Gastroesophageal sphincter (tissue), 4 donors: ENCODE measurements at regions not wholly inside any gene's neighbourhood (a gene's known extent, or its start where the extent isn't known, plus 50 kb on each side); places are given as distances from the start of the nearest gene placed in this dataset.

Experiments used
- ATAC-seq: fragments of 150-250 bp; one replicate; pipeline ENCODE4 v1.9.1; 2016; ENCODE audit warnings: mild to moderate bottlenecking, moderate library complexity
- H3K27ac ChIP-seq, 4 donors: fragments of 200-600 bp; sonication (generic) in 3 of 4; 1 replicate in 3 of 4; 2 replicates in 1 of 4; pipeline ENCODE4 v1.5.1; 2016 to 2019
- H3K27me3 ChIP-seq: fragments of 200-600 bp; sonication (generic); one replicate; pipeline ENCODE4 v1.5.1; 2019
- H3K36me3 ChIP-seq, 2 donors: fragments of 200-600 bp; sonication (generic); one replicate each; pipeline ENCODE4 v1.5.1; 2019; ENCODE audit warnings: control low read depth in 1 of 2
- H3K4me1 ChIP-seq, 3 donors: fragments of 200-600 bp; sonication (generic); 1 replicate in 2 of 3; 2 replicates in 1 of 3; pipeline ENCODE4 v1.5.1; 2016 to 2019; ENCODE audit warnings: control low read depth in 2 of 3
- H3K4me3 ChIP-seq, 2 donors: fragments of 200-600 bp; sonication (generic); one replicate each; pipeline ENCODE4 v1.5.1; 2019; ENCODE audit warnings: mild to moderate bottlenecking in 1 of 2, moderate library complexity in 1 of 2
- H3K9me3 ChIP-seq, 3 donors: fragments of 200-600 bp; sonication (generic); one replicate each; pipeline ENCODE4 v1.5.1; 2017 to 2019; ENCODE audit warnings: control low read depth in 2 of 3
- EP300 ChIP-seq: sonication (generic); formaldehyde crosslinking; IDR thresholded peaks from one replicate; pipeline ENCODE4 v1.6.1; 2017; ENCODE audit warnings: antibody characterized with exemption, mild to moderate bottlenecking
- POLR2A ChIP-seq, 2 donors: fragments of 450-650 bp; IDR thresholded peaks; one replicate each; pipeline ENCODE4 v1.6.1; 2017; ENCODE audit warnings: antibody characterized with exemption in 2 of 2, mild to moderate bottlenecking in 2 of 2, moderate library complexity in 1 of 2
- POLR2AphosphoS5 ChIP-seq: sonication (generic); formaldehyde crosslinking; IDR thresholded peaks from one replicate; pipeline ENCODE4 v1.6.1; 2017; ENCODE audit warnings: antibody characterized with exemption
- WGBS, 2 donors: methylation state at CpG; one replicate each; pipeline ENCODE4 v1.1.5; 2018; ENCODE audit warnings: low coverage in 1 of 2; 5-methylcytosine and 5-hydroxymethylcytosine counted together
- TF ChIP-seq, protein P1 (sequence below), 4 experiments: fragments of 200-600 bp in 2 of 4; fragments of 450-650 bp in 2 of 4; sonication (generic) in 1 of 4; IDR thresholded peaks; one replicate each; pipeline ENCODE4 v1.5.1; 2017 to 2019; ENCODE audit warnings: antibody characterized with exemption in 4 of 4, mild to moderate bottlenecking in 2 of 4, moderate library complexity in 2 of 4

DNA sequence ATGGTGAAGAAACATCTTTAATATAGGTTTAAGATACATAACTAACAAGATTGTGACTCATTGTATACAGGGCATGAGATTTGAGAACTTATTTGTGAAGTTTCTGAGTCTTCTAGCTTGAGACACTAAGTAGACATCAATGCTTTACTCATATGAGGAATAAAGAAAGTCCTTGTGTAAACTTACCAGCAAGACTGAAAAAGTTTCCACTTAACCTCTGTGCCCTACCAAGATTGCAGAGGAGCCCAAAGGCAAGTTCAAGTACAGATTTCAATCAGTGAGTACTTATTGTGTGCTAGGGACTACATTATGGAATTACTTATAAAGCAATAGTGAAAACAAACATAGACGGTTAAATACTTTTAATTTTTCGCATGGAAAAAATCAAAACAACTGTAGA lies 1041.2 kb upstream of the CELF4 start:
- Histone ChIP-seq H3K9me3 (no peaks in the 10 kb centered on the region), H3K4me3 (no peak overlapping the region), H3K4me1 (no peaks in the 10 kb centered on the region), H3K27ac (no peak overlapping the region), H3K27me3 (no peaks in the 10 kb centered on the region), H3K36me3 (no peaks in the 10 kb centered on the region)
- TF ChIP-seq EP300: no peak
- no peak for TF ChIP-seq POLR2AphosphoS5
- TF ChIP-seq POLR2A (IDR thresholded peaks at IDR 0.05): no peak
- TF ChIP-seq, protein P1, sequence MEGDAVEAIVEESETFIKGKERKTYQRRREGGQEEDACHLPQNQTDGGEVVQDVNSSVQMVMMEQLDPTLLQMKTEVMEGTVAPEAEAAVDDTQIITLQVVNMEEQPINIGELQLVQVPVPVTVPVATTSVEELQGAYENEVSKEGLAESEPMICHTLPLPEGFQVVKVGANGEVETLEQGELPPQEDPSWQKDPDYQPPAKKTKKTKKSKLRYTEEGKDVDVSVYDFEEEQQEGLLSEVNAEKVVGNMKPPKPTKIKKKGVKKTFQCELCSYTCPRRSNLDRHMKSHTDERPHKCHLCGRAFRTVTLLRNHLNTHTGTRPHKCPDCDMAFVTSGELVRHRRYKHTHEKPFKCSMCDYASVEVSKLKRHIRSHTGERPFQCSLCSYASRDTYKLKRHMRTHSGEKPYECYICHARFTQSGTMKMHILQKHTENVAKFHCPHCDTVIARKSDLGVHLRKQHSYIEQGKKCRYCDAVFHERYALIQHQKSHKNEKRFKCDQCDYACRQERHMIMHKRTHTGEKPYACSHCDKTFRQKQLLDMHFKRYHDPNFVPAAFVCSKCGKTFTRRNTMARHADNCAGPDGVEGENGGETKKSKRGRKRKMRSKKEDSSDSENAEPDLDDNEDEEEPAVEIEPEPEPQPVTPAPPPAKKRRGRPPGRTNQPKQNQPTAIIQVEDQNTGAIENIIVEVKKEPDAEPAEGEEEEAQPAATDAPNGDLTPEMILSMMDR (IDR thresholded peaks at IDR 0.05): no peak
- no peak for ATAC-seq
- WGBS, 2 donors: 73 to 94% methylated on average over 2 of the region's 2 CpGs

DNA sequence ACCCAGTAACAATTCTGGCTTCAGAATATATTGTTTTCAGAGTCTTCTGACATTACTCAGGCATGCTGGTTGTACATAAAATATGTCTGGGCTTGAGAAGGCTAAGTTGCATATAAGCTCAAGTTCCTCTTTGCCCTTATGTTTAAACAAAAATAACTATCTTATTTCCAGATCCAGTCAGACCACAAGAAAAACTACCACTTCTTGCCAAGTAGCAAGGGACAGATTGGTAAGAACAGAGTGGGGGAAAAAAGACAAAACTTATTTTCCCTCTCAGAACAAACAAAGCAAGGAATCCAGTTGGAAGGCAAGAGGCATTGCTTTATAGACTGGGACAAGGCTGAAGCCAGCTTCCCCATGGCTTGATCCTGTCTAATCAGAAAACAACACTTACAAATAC lies 1036.7 kb upstream of the CELF4 start:
- Histone ChIP-seq H3K36me3 (no peaks in the 10 kb centered on the region), H3K4me3 (no peak overlapping the region), H3K9me3 (no peaks in the 10 kb centered on the region), H3K4me1 (no peaks in the 10 kb centered on the region), H3K27me3 (no peaks in the 10 kb centered on the region), H3K27ac (no peak overlapping the region)
- no peak for ATAC-seq
- TF ChIP-seq POLR2AphosphoS5 (no peak), POLR2A (IDR thresholded peaks at IDR 0.05) (no peak), EP300 (no peak)
- TF ChIP-seq, protein P1 (IDR thresholded peaks at IDR 0.05): no peak

DNA sequence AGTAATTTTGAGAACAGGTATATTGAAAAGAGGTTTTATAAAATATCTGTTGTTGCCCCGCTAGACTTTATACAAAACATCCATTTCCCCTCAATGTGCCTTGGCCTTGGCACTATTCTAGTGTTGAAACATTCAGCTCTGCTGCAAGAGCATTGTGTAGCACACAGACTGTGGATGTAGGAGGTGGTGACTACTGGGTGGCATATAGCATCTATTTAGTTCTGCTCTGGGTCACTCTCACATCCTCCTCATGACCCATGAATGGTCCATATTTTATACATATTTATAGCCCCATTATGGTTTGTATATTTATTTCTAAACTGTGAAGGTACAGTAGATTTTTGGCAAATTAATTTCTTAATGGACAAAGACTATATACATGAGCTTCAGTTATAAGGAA lies 1022.0 kb upstream of the CELF4 start:
- TF ChIP-seq, protein P1 (IDR thresholded peaks at IDR 0.05): no peak
- TF ChIP-seq POLR2A (IDR thresholded peaks at IDR 0.05) (no peak), EP300 (no peak), POLR2AphosphoS5 (no peak)
- no peak overlapping the region for H3K4me3 ChIP-seq
- WGBS, 2 donors: 92 to 100% methylated on average over 1 of the region's 1 CpG
- H3K4me1 ChIP-seq: no peaks in the 10 kb centered on the region
- no peak overlapping the region for H3K27ac ChIP-seq
- no peaks in the 10 kb centered on the region for H3K36me3 ChIP-seq
- H3K27me3 ChIP-seq: no peaks in the 10 kb centered on the region
- H3K9me3 ChIP-seq: no peaks in the 10 kb centered on the region
- ATAC-seq: no peak

DNA sequence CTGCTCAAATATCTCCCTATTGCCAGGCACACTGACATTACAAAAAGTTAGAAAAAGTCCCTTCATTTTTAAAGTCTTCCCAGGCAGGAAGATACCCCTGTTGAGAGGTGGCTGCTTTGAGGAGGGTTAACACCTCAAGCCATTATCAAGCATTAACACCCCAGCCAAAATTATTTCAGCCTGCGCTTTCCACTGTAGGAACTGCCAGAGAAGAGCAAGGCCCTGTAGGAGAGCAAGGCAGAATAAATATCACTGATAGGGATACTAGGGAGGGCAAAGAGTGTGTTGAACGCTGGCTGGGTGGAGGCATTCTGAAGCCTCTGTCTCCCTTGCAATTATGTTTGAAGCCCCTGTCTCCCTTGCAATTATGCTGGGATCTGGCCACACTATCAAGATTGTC lies 1020.7 kb upstream of the CELF4 start:
- Histone ChIP-seq H3K4me3 (no peak overlapping the region), H3K4me1 (no peaks in the 10 kb centered on the region), H3K27ac (no peak overlapping the region), H3K27me3 (no peaks in the 10 kb centered on the region), H3K36me3 (no peaks in the 10 kb centered on the region), H3K9me3 (no peaks in the 10 kb centered on the region)
- 63 to 78% methylated on average over 2 of the region's 2 CpGs for WGBS, 2 donors
- no peak for ATAC-seq
- TF ChIP-seq, protein P1 (IDR thresholded peaks at IDR 0.05): no peak
- TF ChIP-seq POLR2AphosphoS5 (no peak), POLR2A (IDR thresholded peaks at IDR 0.05) (no peak), EP300 (no peak)

DNA sequence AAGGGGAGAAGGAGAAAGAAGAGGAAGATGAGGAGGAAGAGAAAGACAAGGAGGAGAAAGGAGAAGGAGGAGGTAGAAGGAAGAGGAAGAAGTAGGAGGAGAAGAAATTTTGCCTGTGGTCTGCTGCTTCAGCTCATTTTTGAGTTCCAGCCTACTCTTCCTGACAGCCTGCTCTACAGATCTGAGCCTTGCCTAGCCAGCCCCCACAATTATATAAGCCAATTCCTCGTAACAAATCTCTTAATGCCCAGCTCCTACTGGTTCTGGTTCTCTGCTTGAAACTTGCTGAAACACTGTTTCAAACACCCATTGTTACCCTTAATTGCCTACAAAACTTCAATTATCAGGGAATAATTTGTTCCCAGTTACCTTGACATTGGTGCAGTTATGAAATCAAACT lies 1014.2 kb upstream of the CELF4 start:
- no peaks in the 10 kb centered on the region for H3K9me3 ChIP-seq
- no peaks in the 10 kb centered on the region for H3K27me3 ChIP-seq
- no peak for ATAC-seq
- 67 to 74% methylated on average over 1 of the region's 1 CpG for WGBS, 2 donors
- no peak overlapping the region for H3K27ac ChIP-seq
- H3K4me3 ChIP-seq: no peak overlapping the region
- TF ChIP-seq POLR2A (IDR thresholded peaks at IDR 0.05): no peak
- TF ChIP-seq EP300: no peak
- TF ChIP-seq POLR2AphosphoS5: no peak
- TF ChIP-seq, protein P1 (IDR thresholded peaks at IDR 0.05): no peak
- H3K4me1 ChIP-seq: no peaks in the 10 kb centered on the region
- H3K36me3 ChIP-seq: no peaks in the 10 kb centered on the region
